Gastrocnemius medialis (tissue), 4 donors: ENCODE measurements at regions not wholly inside any gene's neighbourhood (a gene's known extent, or its start where the extent isn't known, plus 50 kb on each side); places are given as distances from the start of the nearest gene placed in this dataset.

Experiments
- POLR2A ChIP-seq, 2 donors: fragments of 450-650 bp; IDR thresholded peaks; one replicate each; pipeline ENCODE4 v1.6.1; 2017; ENCODE audit warnings: antibody characterized with exemption in 2 of 2, mild to moderate bottlenecking in 2 of 2, moderate library complexity in 2 of 2
- TF ChIP-seq, protein P1 (sequence below), 5 experiments: fragments of 450-650 bp in 3 of 5; fragments of 200-600 bp in 2 of 5; sonication (generic) in 2 of 5; IDR thresholded peaks in 4 of 5; conservative IDR thresholded peaks in 1 of 5; 1 replicate in 4 of 5; 2 replicates in 1 of 5; pipeline ENCODE4 v1.5.1; 2016 to 2019; ENCODE audit warnings: antibody characterized with exemption in 5 of 5, mild to moderate bottlenecking in 3 of 5, moderate library complexity in 3 of 5

DNA sequence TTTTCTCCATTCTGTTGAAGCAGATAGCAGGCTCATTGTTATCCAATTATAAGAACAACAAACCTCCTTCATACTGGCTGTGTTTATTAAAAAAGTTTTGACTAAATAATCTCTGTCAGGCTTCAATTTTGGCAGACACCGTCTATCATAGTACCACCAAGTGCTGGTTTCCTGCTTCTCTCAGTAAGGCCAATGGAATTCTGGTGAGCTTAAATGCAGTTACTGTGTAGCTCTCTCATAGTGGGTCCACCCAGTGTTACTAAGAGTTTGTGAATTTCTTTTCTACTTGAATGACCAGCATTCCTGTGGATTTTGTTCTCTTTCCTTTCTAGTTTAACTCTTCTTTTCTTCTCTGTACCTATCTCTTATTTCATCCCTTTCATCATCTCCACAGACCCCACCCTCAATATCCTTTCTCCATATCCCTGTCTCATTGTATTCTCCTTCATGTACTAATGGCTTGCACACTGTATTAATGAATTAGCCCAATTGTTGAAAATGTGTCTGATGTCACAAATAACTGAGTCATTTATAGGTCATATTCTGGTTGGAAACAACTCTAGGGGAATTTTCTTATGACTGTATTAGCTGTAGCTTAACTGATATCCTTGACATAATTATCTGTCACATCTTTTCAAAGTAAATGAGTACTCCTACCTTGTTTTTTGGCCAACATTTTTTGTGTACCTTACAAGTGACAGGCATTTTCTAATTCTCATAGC is 372.1 kb downstream of the FAT3 start:
- TF ChIP-seq, protein P1, sequence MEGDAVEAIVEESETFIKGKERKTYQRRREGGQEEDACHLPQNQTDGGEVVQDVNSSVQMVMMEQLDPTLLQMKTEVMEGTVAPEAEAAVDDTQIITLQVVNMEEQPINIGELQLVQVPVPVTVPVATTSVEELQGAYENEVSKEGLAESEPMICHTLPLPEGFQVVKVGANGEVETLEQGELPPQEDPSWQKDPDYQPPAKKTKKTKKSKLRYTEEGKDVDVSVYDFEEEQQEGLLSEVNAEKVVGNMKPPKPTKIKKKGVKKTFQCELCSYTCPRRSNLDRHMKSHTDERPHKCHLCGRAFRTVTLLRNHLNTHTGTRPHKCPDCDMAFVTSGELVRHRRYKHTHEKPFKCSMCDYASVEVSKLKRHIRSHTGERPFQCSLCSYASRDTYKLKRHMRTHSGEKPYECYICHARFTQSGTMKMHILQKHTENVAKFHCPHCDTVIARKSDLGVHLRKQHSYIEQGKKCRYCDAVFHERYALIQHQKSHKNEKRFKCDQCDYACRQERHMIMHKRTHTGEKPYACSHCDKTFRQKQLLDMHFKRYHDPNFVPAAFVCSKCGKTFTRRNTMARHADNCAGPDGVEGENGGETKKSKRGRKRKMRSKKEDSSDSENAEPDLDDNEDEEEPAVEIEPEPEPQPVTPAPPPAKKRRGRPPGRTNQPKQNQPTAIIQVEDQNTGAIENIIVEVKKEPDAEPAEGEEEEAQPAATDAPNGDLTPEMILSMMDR (IDR thresholded peaks at IDR 0.05 in 4 of 5, conservative IDR thresholded peaks at IDR 0.05 in 1 of 5), result no peak
- no peak for TF ChIP-seq POLR2A (IDR thresholded peaks at IDR 0.05)
